Left hindlimb (tissue), 1 donor: ENCODE measurements at regions not wholly inside any gene's neighbourhood (a gene's known extent, or its start where the extent isn't known, plus 50 kb on each side); places are given as distances from the start of the nearest gene placed in this dataset.

ENCODE experiments used
- DNase-seq: peaks from one replicate; pipeline ENCODE4 v3.0.0-alpha.2; 2018

GRCh38 chr3:161821591-161821990 lies 325.0 kb downstream of the OTOL1 start:
- no peak for DNase-seq

DNA sequence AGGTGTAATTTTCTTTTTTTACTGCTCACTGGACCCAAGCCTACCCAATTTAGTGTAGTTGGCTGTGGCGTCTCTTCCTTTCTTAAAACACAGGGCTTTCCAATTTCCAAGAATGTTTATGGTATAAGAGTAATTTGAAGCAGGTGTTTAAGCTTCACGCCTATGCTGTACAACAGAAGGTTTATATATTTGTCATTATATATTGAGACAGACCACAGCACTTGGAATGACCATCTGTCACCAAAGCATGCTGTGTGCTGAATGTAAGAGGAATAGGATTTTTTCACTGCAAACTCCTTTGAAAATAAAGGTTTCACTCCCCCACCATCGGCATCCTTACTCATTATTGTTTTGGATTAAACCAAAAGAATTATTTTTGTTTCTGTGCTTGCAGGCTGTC lies 325.7 kb downstream of the OTOL1 start:
- no peak for DNase-seq

GRCh38 chr3:161823910-161824309 lies 327.3 kb downstream of the OTOL1 start:
- DNase-seq, result no peak

- no peak for DNase-seq
These were observed 341.4 kb downstream of the OTOL1 start for GRCh38 chr3:161838021-161838420.

GRCh38 chr3:161848376-161848775 lies 351.8 kb downstream of the OTOL1 start:
- DNase-seq, result no peak

GRCh38 chr3:161851941-161852566 lies 355.4 kb downstream of the OTOL1 start:
- DNase-seq, result peak; percentile 33

GRCh38 chr3:161852744-161853143 lies 356.1 kb downstream of the OTOL1 start:
- DNase-seq, result no peak

GRCh38 chr3:161854232-161854771 lies 357.7 kb downstream of the OTOL1 start:
- peak; percentile 35 for DNase-seq

GRCh38 chr3:161859057-161859456 lies 362.4 kb downstream of the OTOL1 start:
- no peak for DNase-seq

DNA sequence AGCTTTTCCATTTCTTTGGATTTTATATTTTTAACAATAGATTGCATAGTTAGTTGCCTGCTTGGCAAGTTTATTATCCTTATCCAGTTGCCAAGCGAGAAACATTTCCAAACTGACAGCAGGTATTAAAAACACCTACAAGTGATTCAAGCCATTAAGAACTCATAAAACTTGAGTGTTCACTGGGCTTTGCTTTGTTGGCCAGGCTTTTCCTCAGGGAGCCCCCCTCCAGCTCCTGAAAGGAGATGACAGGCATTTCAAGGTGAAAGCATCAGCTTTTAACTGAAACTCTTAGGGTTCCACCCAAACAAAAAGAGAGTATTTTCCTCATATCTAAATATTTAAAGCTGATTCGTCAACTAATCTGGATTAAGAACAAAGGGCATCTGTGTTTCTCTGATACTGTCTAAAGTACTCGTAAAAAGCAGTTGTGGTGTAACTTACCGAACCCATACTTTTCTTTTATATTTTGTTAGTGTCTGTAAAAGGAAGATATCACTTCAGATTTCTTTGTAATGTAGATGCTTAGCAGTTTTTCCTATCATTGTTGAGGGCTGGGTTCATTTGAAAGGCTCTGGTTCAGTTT lies 363.4 kb downstream of the OTOL1 start:
- no peak for DNase-seq

GRCh38 chr3:161863775-161864174 lies 367.2 kb downstream of the OTOL1 start:
- DNase-seq, result no peak

GRCh38 chr3:161866176-161866575 lies 369.6 kb downstream of the OTOL1 start:
- DNase-seq, result no peak

DNA sequence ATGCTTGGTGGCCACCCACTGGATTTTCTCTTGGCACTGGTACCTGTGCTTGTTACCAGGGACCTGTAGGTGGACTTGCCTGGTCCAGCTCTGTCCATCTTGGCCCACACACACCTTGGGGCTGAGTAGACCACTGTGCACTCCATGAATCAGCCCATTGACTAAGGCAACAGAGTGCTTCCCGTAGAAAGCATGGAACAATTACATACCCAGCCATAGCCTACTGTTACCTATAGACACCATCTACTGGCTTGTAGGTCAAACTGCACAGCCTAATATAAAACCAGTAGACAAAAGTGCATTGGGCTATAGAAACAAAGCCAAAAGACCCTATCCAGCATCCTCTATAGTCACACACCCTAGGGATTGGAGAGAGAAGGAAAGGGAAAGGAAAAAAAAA lies 378.9 kb downstream of the OTOL1 start:
- no peak for DNase-seq

GRCh38 chr3:161879470-161879869 lies 382.9 kb downstream of the OTOL1 start:
- no peak for DNase-seq

GRCh38 chr3:161884830-161885229 lies 388.2 kb downstream of the OTOL1 start:
- no peak for DNase-seq

- peak; percentile 47 for DNase-seq
These were observed 393.6 kb downstream of the OTOL1 start for GRCh38 chr3:161890147-161890625.

GRCh38 chr3:161893972-161894371 lies 397.4 kb downstream of the OTOL1 start:
- no peak for DNase-seq

- no peak for DNase-seq
These were observed 398.0 kb downstream of the OTOL1 start for GRCh38 chr3:161894657-161895056.

- no peak for DNase-seq
These were observed 409.0 kb downstream of the OTOL1 start for GRCh38 chr3:161905520-161906132.

GRCh38 chr3:161913786-161914389 lies 417.3 kb downstream of the OTOL1 start:
- no peak for DNase-seq

- peak; percentile 65 for DNase-seq
These were observed 418.3 kb downstream of the OTOL1 start for GRCh38 chr3:161914703-161915417.

DNA sequence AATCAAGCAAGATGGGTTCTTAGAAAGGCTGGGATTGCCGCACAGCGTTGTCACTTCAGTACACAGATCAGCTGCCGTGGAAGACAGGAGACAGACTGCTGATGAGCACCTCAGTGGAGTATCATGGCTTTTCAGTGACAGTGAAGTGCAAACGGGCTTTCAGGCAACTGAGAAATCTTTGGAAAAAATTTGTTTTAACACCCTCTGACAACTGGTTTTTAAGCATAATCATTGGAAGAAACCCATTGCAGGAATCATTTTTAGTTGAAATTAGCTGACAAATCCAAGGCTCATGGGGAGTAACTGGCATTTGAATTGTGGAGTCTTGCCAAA lies 418.8 kb downstream of the OTOL1 start:
- no peak for DNase-seq

GRCh38 chr3:161920196-161920595 lies 423.6 kb downstream of the OTOL1 start:
- DNase-seq, result no peak
